ENCODE measurements at regions not wholly inside any gene's neighbourhood (a gene's known extent, or its start where the extent isn't known, plus 50 kb on each side); places are given as distances from the start of the nearest gene placed in this dataset.

DNA sequence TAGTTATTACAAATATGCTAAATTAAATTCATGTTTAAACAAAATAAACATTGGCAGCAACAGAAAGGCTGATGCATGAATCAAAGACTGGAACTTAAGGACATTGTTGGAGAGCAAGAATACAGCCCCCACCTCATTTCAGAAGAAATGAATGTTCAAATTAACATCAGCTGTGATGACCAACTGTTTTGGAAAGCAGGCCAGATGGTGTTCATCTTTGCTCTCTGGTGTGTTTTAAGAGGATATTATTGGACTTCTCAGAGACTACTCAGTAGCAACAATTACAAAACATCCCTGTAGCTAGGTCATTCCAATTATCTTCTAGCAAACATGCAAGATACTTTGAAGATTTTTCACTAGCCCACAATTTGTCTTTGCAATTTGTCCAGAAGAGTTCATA is 118.6 kb upstream of the DOK5 start:
- H3K4me2 ChIP-seq (ENCODE audit: low read length): no peak overlapping the region
- H3K9me3 ChIP-seq (ENCODE audit: low read length): no peaks in the 10 kb centered on the region

DNA sequence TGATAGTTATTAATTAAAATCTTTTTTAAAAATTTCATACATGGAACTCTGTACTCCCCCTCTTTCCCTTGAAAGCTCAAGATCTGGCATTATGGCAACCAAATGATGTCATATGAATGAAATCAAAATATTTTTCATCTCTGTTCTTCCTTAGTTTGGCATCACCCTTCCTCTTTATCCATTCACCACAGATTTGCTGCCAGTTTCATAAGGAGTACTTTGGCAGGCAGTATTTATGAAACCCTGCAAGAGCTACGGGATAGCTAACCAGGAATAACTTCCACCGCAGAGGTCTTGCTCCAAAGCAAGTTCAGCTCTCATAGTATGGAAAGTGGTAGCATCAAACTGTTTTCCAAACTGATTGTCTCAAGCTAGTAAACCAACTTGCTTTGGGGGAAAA is 113.9 kb upstream of the DOK5 start:
- H3K36me3 ChIP-seq (ENCODE audit: insufficient read depth, low read length): no peaks in the 10 kb centered on the region
- no peaks in the 10 kb centered on the region for H3F3A ChIP-seq (ENCODE audit: insufficient read depth, low read length, poor library complexity, severe bottlenecking)
- no peaks in the 10 kb centered on the region for H3K27me3 ChIP-seq (ENCODE audit: insufficient read depth, low read depth, low read length)
- no peaks in the 10 kb centered on the region for H3K79me2 ChIP-seq (replicated peaks; ENCODE audit: insufficient read depth, low read length)
- no peak overlapping the region for H3K4me2 ChIP-seq (ENCODE audit: low read length)
- H4K20me1 ChIP-seq (ENCODE audit: insufficient read depth): no peaks in the 10 kb centered on the region
- TF ChIP-seq EP300 (conservative IDR thresholded peaks at IDR 0.05; ENCODE audit: poor library complexity, severe bottlenecking): no peak
- TF ChIP-seq EZH2 (IDR thresholded peaks at IDR 0.05; ENCODE audit: borderline replicate concordance, insufficient read depth, low read length, poor library complexity, severe bottlenecking): no peak
- TF ChIP-seq, protein P1, sequence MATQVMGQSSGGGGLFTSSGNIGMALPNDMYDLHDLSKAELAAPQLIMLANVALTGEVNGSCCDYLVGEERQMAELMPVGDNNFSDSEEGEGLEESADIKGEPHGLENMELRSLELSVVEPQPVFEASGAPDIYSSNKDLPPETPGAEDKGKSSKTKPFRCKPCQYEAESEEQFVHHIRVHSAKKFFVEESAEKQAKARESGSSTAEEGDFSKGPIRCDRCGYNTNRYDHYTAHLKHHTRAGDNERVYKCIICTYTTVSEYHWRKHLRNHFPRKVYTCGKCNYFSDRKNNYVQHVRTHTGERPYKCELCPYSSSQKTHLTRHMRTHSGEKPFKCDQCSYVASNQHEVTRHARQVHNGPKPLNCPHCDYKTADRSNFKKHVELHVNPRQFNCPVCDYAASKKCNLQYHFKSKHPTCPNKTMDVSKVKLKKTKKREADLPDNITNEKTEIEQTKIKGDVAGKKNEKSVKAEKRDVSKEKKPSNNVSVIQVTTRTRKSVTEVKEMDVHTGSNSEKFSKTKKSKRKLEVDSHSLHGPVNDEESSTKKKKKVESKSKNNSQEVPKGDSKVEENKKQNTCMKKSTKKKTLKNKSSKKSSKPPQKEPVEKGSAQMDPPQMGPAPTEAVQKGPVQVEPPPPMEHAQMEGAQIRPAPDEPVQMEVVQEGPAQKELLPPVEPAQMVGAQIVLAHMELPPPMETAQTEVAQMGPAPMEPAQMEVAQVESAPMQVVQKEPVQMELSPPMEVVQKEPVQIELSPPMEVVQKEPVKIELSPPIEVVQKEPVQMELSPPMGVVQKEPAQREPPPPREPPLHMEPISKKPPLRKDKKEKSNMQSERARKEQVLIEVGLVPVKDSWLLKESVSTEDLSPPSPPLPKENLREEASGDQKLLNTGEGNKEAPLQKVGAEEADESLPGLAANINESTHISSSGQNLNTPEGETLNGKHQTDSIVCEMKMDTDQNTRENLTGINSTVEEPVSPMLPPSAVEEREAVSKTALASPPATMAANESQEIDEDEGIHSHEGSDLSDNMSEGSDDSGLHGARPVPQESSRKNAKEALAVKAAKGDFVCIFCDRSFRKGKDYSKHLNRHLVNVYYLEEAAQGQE (IDR thresholded peaks at IDR 0.05; ENCODE audit: borderline replicate concordance): no peak
- no peak for TF ChIP-seq MXI1 (conservative IDR thresholded peaks at IDR 0.05; ENCODE audit: poor library complexity, severe bottlenecking)
- no peak for TF ChIP-seq POLR2AphosphoS5 (IDR thresholded peaks at IDR 0.05)
- TF ChIP-seq, protein P2, sequence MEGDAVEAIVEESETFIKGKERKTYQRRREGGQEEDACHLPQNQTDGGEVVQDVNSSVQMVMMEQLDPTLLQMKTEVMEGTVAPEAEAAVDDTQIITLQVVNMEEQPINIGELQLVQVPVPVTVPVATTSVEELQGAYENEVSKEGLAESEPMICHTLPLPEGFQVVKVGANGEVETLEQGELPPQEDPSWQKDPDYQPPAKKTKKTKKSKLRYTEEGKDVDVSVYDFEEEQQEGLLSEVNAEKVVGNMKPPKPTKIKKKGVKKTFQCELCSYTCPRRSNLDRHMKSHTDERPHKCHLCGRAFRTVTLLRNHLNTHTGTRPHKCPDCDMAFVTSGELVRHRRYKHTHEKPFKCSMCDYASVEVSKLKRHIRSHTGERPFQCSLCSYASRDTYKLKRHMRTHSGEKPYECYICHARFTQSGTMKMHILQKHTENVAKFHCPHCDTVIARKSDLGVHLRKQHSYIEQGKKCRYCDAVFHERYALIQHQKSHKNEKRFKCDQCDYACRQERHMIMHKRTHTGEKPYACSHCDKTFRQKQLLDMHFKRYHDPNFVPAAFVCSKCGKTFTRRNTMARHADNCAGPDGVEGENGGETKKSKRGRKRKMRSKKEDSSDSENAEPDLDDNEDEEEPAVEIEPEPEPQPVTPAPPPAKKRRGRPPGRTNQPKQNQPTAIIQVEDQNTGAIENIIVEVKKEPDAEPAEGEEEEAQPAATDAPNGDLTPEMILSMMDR (IDR thresholded peaks at IDR 0.05; ENCODE audit: poor library complexity, severe bottlenecking): no peak
- TF ChIP-seq SMC3 (conservative IDR thresholded peaks at IDR 0.05; ENCODE audit: poor library complexity): no peak
- TF ChIP-seq TAF1 (IDR thresholded peaks at IDR 0.05; ENCODE audit: low read depth): no peak
- no peak for TF ChIP-seq RAD21 (conservative IDR thresholded peaks at IDR 0.05)
- no peaks in the 10 kb centered on the region for H3K9me3 ChIP-seq (ENCODE audit: low read length)
- no peaks in the 10 kb centered on the region for H3K9me2 ChIP-seq (ENCODE audit: insufficient read depth, low read length)
- H2AFZ ChIP-seq (ENCODE audit: low read depth, low read length): no peak overlapping the region
- H3K9ac ChIP-seq (ENCODE audit: low read length): no peak overlapping the region
- H3K4me3 ChIP-seq (ENCODE audit: low read length): no peak overlapping the region
- no peak overlapping the region for H3K27ac ChIP-seq (ENCODE audit: low read length)

More for the DNA sequence above, 118.6 kb upstream of the DOK5 start:
- Histone ChIP-seq H3K9ac (ENCODE audit: low read length) (no peak overlapping the region), H3K36me3 (ENCODE audit: insufficient read depth, low read length) (no peaks in the 10 kb centered on the region), H3K79me2 (replicated peaks; ENCODE audit: insufficient read depth, low read length) (no peaks in the 10 kb centered on the region), H3K27me3 (ENCODE audit: insufficient read depth, low read depth, low read length) (no peaks in the 10 kb centered on the region), H2AFZ (ENCODE audit: low read depth, low read length) (no peak overlapping the region), H3K4me3 (ENCODE audit: low read length) (no peak overlapping the region), H3K9me2 (ENCODE audit: insufficient read depth, low read length) (no peaks in the 10 kb centered on the region), H4K20me1 (ENCODE audit: insufficient read depth) (no peaks in the 10 kb centered on the region), H3K27ac (ENCODE audit: low read length) (no peak overlapping the region), H3F3A (ENCODE audit: insufficient read depth, low read length, poor library complexity, severe bottlenecking) (no peaks in the 10 kb centered on the region)
- TF ChIP-seq POLR2AphosphoS5 (IDR thresholded peaks at IDR 0.05) (no peak), RAD21 (conservative IDR thresholded peaks at IDR 0.05) (no peak), EZH2 (IDR thresholded peaks at IDR 0.05; ENCODE audit: borderline replicate concordance, insufficient read depth, low read length, poor library complexity, severe bottlenecking) (no peak), MXI1 (conservative IDR thresholded peaks at IDR 0.05; ENCODE audit: poor library complexity, severe bottlenecking) (no peak), TAF1 (IDR thresholded peaks at IDR 0.05; ENCODE audit: low read depth) (no peak), SMC3 (conservative IDR thresholded peaks at IDR 0.05; ENCODE audit: poor library complexity) (no peak)
- TF ChIP-seq, protein P2 (IDR thresholded peaks at IDR 0.05; ENCODE audit: poor library complexity, severe bottlenecking): no peak
